ENCODE measurements at regions not wholly inside any gene's neighbourhood (a gene's known extent, or its start where the extent isn't known, plus 50 kb on each side); places are given as distances from the start of the nearest gene placed in this dataset.

DNA sequence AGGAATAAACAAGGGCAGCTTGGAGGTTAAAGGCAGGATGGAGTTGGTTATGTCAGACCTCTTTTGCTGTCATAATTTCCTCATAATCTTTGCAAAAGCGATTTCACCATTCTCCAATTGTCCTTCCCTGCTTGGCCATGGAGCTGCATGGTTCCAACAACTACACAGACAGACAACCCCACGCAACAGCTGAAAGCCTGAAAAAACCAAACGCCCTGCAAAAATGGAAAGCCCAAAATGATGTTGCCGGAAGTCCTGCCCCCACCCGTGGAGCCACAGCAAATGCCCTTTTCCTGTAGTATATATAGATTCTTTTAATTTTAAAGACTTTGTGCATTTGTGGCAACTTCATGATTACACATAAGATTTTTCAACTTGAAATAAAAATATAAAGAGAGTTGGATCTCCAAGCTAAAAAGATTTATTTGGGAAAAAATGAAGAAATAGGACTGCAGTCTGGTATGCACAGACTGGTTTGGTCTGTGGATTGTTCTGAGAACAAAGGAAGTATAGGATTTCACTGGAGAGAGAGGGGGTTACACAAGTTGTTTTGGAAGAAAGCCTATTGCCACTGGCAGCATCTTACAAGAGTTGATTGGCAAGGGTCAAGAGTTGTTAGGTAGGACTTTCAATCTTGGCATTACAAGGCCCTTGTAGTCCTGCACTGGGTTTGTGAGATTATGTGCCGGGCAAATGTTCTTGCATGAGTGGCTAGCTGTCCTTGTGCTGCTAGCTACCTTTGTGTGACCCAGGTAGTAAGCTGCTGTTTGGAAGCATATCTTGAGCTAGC, 190.0 kb downstream of the C6orf118 start:
- in situ Hi-C loops (cut with MboI) = no loop called here
- Histone ChIP-seq H3K79me2 (ENCODE audit: insufficient read depth) (no peaks in the 10 kb centered on the region), H3K4me2 (ENCODE audit: unreplicated experiment) (peak overlapping the region; percentile 35), H3K27ac (peak overlapping the region; percentile 33), H3K4me1 (ENCODE audit: insufficient read depth) (peaks cover 31% of the 10 kb centered on the region), H3K4me3 (no peak overlapping the region), H3F3A (ENCODE audit: insufficient read depth) (peaks cover 36% of the 10 kb centered on the region), H3K9me3 (ENCODE audit: low read depth) (no peaks in the 10 kb centered on the region), H3K27me3 (replicated peaks; ENCODE audit: insufficient read depth) (no peaks in the 10 kb centered on the region), H4K20me1 (ENCODE audit: insufficient read depth) (no peaks in the 10 kb centered on the region), H3K9me2 (ENCODE audit: insufficient read depth) (no peaks in the 10 kb centered on the region), H3K9ac (no peak overlapping the region), H2AFZ (peak overlapping the region; percentile 21), H3K36me3 (ENCODE audit: low read depth) (no peaks in the 10 kb centered on the region)
- 83 to 85% methylated on average over 6 of the region's 6 CpGs for WGBS, 2 experiments (ENCODE audit: low coverage in 1 of 2, low lambda C conversion rate in 2 of 2, missing lambda C conversion rate in 2 of 2)
- DNase-seq = peak; percentile 24
- no peak for TF ChIP-seq EZH2 (IDR thresholded peaks at IDR 0.05; ENCODE audit: insufficient read depth, poor library complexity, severe bottlenecking)
- no peak for TF ChIP-seq EZH2phosphoT487 (IDR thresholded peaks at IDR 0.05; ENCODE audit: insufficient read depth, low read depth)

DNA sequence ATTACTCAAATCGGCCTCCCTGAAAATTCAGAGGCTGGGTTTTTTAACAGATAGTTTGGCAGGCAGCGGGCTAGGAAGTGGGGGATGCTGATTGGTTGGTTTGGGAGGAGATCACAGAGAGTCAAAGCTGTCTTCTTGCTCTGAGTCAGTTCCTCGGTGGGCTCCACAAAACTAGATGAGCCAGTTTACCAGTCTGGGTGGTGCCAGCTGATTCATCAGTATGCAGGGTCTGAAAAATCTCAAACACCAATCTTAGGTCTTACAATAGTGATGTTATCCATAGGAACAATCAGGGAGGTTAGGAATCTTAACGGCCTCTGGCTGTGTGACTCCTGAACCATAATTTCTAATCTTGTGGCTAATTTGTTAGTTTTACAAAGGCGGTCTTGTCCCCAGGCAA, 190.7 kb downstream of the C6orf118 start:
- no peak overlapping the region for H3K9ac ChIP-seq
- WGBS, 2 experiments (ENCODE audit: low coverage in 1 of 2, low lambda C conversion rate in 2 of 2, missing lambda C conversion rate in 2 of 2) = 64 to 68% methylated on average over 5 of the region's 5 CpGs
- H4K20me1 ChIP-seq (ENCODE audit: insufficient read depth) = no peaks in the 10 kb centered on the region

DNA sequence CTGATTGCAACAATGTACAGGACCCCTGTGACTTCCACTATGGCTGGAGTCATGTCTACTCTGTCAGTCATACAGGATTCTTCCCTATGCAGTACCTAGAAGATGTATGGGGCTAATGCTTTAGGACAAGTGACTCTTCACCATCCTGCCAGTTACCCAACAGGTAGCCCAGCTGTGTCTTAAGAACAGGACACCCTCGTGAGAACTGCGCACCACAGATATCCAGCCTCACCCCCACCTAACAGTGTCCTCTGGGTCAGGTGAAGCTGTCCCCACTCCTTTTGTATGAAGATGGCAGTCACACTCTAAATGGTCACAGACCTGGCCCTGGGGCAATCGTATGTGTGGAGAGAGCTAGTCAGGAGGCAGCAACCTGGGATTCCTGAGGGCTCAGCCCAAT, 191.6 kb downstream of the C6orf118 start:
- Histone ChIP-seq H4K20me1 (ENCODE audit: insufficient read depth) (no peaks in the 10 kb centered on the region), H3K79me2 (ENCODE audit: insufficient read depth) (no peaks in the 10 kb centered on the region), H3K27ac (peak overlapping the region; percentile 80; the same call in 1 of the 2 replicates), H3K9ac (0 out of 2 replicates have a peak overlapping the region, but pooled peaks have one; percentile 18), H3K9me2 (ENCODE audit: insufficient read depth) (no peaks in the 10 kb centered on the region), H3K27me3 (replicated peaks; ENCODE audit: insufficient read depth) (no peaks in the 10 kb centered on the region), H3K36me3 (ENCODE audit: low read depth) (no peaks in the 10 kb centered on the region), H2AFZ (no peak overlapping the region), H3K4me3 (no peak overlapping the region), H3K4me2 (ENCODE audit: unreplicated experiment) (no peak overlapping the region), H3K4me1 (ENCODE audit: insufficient read depth) (peaks cover 31% of the 10 kb centered on the region), H3K9me3 (ENCODE audit: low read depth) (no peaks in the 10 kb centered on the region), H3F3A (ENCODE audit: insufficient read depth) (peaks cover 36% of the 10 kb centered on the region)
- no peak for TF ChIP-seq EZH2 (IDR thresholded peaks at IDR 0.05; ENCODE audit: insufficient read depth, poor library complexity, severe bottlenecking)
- no peak for TF ChIP-seq EZH2phosphoT487 (IDR thresholded peaks at IDR 0.05; ENCODE audit: insufficient read depth, low read depth)
- WGBS, 2 experiments (ENCODE audit: low coverage in 1 of 2, low lambda C conversion rate in 2 of 2, missing lambda C conversion rate in 2 of 2) = 78 to 89% methylated on average over 3 of the region's 3 CpGs
- in situ Hi-C loops (cut with MboI) = no loop called here
- DNase-seq = no peak

More for the DNA sequence above, 190.7 kb downstream of the C6orf118 start:
- Histone ChIP-seq H3K4me1 (ENCODE audit: insufficient read depth) (peaks cover 31% of the 10 kb centered on the region), H3F3A (ENCODE audit: insufficient read depth) (peaks cover 36% of the 10 kb centered on the region), H3K27me3 (replicated peaks; ENCODE audit: insufficient read depth) (no peaks in the 10 kb centered on the region), H3K4me2 (ENCODE audit: unreplicated experiment) (peak overlapping the region; percentile 35), H3K9me3 (ENCODE audit: low read depth) (no peaks in the 10 kb centered on the region), H2AFZ (peak overlapping the region; percentile 21), H3K4me3 (no peak overlapping the region), H3K27ac (peak overlapping the region; percentile 33), H3K9me2 (ENCODE audit: insufficient read depth) (no peaks in the 10 kb centered on the region), H3K36me3 (ENCODE audit: low read depth) (no peaks in the 10 kb centered on the region), H3K79me2 (ENCODE audit: insufficient read depth) (no peaks in the 10 kb centered on the region)
- in situ Hi-C loops (cut with MboI) = no loop called here
- peak; percentile 21 for DNase-seq
- TF ChIP-seq EZH2phosphoT487 (IDR thresholded peaks at IDR 0.05; ENCODE audit: insufficient read depth, low read depth) (no peak), EZH2 (IDR thresholded peaks at IDR 0.05; ENCODE audit: insufficient read depth, poor library complexity, severe bottlenecking) (no peak)

DNA sequence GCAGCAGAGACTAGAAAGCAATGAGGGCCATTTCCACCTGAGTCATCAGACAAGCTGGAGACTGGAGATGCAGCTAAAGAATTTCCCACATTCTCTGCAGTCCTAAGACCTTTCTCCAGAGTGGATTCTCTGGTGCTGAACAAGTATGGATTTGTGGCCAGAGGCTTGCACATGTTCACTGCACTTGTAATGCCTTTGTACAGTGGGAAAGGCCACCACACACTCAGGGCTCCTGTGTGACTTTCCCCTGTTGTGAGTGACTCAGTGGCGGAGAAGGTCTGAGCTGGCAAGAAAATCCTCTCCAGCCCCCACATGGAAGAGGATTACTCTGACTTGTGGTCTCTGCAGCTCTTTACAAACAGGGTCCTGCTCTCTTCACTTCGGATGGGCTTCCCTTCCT, 192.3 kb downstream of the C6orf118 start:
- peak; percentile 85 for DNase-seq
- Histone ChIP-seq H3K4me3 (no peak overlapping the region), H3K36me3 (ENCODE audit: low read depth) (no peaks in the 10 kb centered on the region), H3K9me2 (ENCODE audit: insufficient read depth) (no peaks in the 10 kb centered on the region), H3K27me3 (replicated peaks; ENCODE audit: insufficient read depth) (no peaks in the 10 kb centered on the region), H2AFZ (no peak overlapping the region), H3K4me1 (ENCODE audit: insufficient read depth) (peaks cover 31% of the 10 kb centered on the region), H4K20me1 (ENCODE audit: insufficient read depth) (no peaks in the 10 kb centered on the region), H3K4me2 (ENCODE audit: unreplicated experiment) (no peak overlapping the region), H3K79me2 (ENCODE audit: insufficient read depth) (no peaks in the 10 kb centered on the region), H3K27ac (peak overlapping the region; percentile 80), H3K9ac (peak overlapping the region; percentile 18; the same call in 1 of the 2 replicates), H3K9me3 (ENCODE audit: low read depth) (no peaks in the 10 kb centered on the region), H3F3A (ENCODE audit: insufficient read depth) (peaks cover 36% of the 10 kb centered on the region)
- 16 to 19% methylated on average over 2 of the region's 2 CpGs for WGBS, 2 experiments (ENCODE audit: low coverage in 1 of 2, low lambda C conversion rate in 2 of 2, missing lambda C conversion rate in 2 of 2)
- no peak for TF ChIP-seq EZH2phosphoT487 (IDR thresholded peaks at IDR 0.05; ENCODE audit: insufficient read depth, low read depth)
- TF ChIP-seq EZH2 (IDR thresholded peaks at IDR 0.05; ENCODE audit: insufficient read depth, poor library complexity, severe bottlenecking) = no peak
- in situ Hi-C loops (cut with MboI) = no loop called here
